Activated CD4-positive, alpha-beta memory T cell treated with anti-CD3 and anti-CD28 coated beads for 36 hours (primary cell): ENCODE measurements at regions not wholly inside any gene's neighbourhood (a gene's known extent, or its start where the extent isn't known, plus 50 kb on each side); places are given as distances from the start of the nearest gene placed in this dataset.

Source experiments
- CTCF ChIA-PET: fragments of 350-600 bp; sonication (Branson Sonifier 250); formaldehyde crosslinking; loops from one replicate; lab custom pipeline; 2021; ENCODE audit warnings: antibody characterized with exemption, inconsistent platforms; lab: Charles Lee
- POLR2A ChIA-PET: fragments of 350-600 bp; sonication (Branson Sonifier 250); formaldehyde crosslinking; loops from one replicate; lab custom pipeline; 2021; ENCODE audit warnings: antibody characterized with exemption; lab: Charles Lee
- DNase-seq: peaks from one replicate; pipeline ENCODE4 v3.0.0-alpha.2; 2020
- H3K27ac Mint-ChIP-seq: one replicate; pipeline ENCODE4 v1.8.0; 2021; ENCODE audit warnings: mixed read lengths
- H3K27me3 Mint-ChIP-seq: one replicate; pipeline ENCODE4 v1.8.0; 2021; ENCODE audit warnings: mixed read lengths
- H3K36me3 Mint-ChIP-seq: one replicate; pipeline ENCODE4 v1.8.0; 2021; ENCODE audit warnings: mixed read lengths
- H3K4me1 Mint-ChIP-seq: one replicate; pipeline ENCODE4 v1.8.0; 2021; ENCODE audit warnings: low read depth, mixed read lengths
- H3K4me3 Mint-ChIP-seq: one replicate; pipeline ENCODE4 v1.8.0; 2021; ENCODE audit warnings: mild to moderate bottlenecking, mixed read lengths
- H3K9me3 Mint-ChIP-seq: one replicate; pipeline ENCODE4 v1.8.0; 2021; ENCODE audit warnings: mixed read lengths
- intact Hi-C: fragments of 100-400 bp; cut with micrococcal nuclease; formaldehyde crosslinking; loops from one replicate; pipeline ENCODE4 v1.15.1; 2023

DNA sequence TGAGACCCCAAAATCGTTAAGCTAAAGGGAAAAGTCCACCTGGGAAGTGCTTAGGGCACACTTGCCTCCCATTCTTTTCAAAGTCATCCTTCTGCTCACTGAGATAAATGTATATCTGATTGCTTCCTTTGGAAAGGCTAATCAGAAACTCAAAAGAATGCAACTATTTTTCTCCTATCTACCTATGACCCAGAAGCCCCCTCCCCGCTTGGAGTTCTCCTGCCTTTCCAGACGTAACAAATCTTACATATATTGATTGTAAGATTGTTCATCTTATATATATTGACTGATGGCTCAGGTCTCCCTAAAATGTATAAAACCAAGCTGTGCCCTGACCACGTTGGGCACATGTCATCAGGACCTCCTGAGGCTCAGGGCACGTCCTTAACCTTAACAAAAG lies 56.8 kb upstream of the ACAN start:
- Mint-ChIP-seq H3K9me3 (no peaks in the 10 kb centered on the region), H3K27ac (no peak overlapping the region), H3K27me3 (peaks cover 24% of the 10 kb centered on the region), H3K4me3 (no peak overlapping the region), H3K4me1 (no peaks in the 10 kb centered on the region), H3K36me3 (no peaks in the 10 kb centered on the region)
- intact Hi-C loops = no loop called here
- DNase-seq = no peak
- ChIA-PET CTCF (no interaction called here), POLR2A (no interaction called here)

DNA sequence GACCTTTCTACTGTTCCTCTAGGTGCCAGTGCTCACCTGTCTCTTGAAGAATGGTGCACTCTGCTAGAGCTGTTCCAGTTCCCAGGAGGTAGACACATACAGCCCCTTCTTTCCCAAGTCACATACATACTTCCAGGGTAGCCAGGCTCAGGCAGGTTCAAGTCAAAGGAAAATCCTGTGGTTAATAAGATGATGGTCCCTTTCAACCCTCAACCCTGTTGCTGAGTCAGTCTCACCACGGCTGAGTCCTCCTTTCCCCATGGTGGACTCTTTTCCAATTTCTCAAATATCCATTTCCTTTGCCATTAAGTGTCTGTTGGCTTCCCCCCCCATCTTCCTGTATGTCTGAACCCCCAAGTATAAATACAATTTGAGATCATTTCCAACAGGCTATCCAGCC lies 56.1 kb upstream of the ACAN start:
- no peaks in the 10 kb centered on the region for H3K9me3 Mint-ChIP-seq
- no peaks in the 10 kb centered on the region for H3K36me3 Mint-ChIP-seq
- intact Hi-C loops = no loop called here
- ChIA-PET CTCF (no interaction called here), POLR2A (no interaction called here)
- H3K27ac Mint-ChIP-seq = no peak overlapping the region
- no peak for DNase-seq
- peaks cover 21% of the 10 kb centered on the region for H3K27me3 Mint-ChIP-seq
- no peak overlapping the region for H3K4me3 Mint-ChIP-seq
- no peaks in the 10 kb centered on the region for H3K4me1 Mint-ChIP-seq

DNA sequence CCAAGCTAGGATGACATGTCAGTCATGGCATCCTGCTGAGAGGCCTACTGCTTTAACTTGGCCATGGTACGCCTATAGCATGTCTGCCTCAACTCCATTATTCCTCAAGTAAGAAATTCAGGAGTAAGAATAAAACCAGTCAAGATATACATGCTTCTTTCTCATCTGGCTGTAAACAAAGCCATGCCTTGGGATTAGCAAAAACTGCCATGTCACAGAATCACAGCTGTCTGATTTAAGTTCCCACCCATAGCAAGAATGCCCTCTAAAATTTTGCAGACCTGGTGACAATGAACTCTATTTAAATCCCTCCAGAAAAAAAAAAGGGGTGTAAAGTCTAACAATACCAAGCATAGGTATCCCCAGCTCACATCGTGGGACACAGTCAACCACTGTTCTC lies 55.6 kb upstream of the ACAN start:
- ChIA-PET POLR2A (no interaction called here), CTCF (no interaction called here)
- intact Hi-C loops = no loop called here
- Mint-ChIP-seq H3K4me1 (no peaks in the 10 kb centered on the region), H3K4me3 (no peak overlapping the region), H3K9me3 (no peaks in the 10 kb centered on the region), H3K36me3 (no peaks in the 10 kb centered on the region), H3K27ac (no peak overlapping the region), H3K27me3 (peaks cover 16% of the 10 kb centered on the region)
- no peak for DNase-seq

DNA sequence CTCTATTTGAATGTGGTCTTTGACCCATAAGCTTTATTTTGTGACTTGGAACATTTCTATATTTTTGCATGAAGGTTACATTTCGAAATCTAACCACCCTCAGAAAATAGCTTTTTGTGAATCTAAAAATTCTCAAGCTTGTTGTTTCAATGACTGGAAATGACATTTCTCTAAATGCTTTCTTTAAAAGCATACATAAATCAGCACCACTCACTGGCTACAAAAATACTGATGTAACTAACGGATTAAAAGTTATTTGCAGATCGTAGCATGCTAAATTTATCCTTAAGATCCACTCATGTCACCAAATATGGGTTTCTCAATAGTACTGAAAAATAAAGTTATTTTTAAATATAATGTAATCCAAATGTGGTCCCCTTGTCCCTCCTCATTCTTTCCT lies 55.2 kb upstream of the ACAN start:
- ChIA-PET POLR2A (no interaction called here), CTCF (no interaction called here)
- H3K36me3 Mint-ChIP-seq = no peaks in the 10 kb centered on the region
- no peaks in the 10 kb centered on the region for H3K4me1 Mint-ChIP-seq
- DNase-seq = no peak
- no peaks in the 10 kb centered on the region for H3K9me3 Mint-ChIP-seq
- intact Hi-C loops = no loop called here
- H3K27ac Mint-ChIP-seq = no peak overlapping the region
- no peak overlapping the region for H3K4me3 Mint-ChIP-seq
- peaks cover 15% of the 10 kb centered on the region for H3K27me3 Mint-ChIP-seq

DNA sequence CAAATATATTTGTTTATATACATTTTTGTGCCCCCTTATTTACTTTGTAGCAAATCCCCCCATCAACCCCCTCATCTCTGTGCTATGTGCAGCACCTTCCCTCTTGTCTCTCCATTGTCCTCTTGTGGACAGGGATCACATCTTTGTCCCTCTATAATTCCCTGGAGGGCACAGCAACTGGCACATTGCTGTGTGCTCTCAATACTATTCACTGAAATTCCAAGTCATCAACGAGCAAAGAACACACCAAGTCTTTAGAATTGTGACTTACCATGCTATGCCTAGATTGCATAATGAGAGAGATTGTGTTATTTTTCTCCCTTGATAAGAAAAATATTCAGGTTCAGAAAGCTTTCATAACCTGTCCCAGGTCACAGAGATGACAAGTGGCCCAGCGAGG lies 54.6 kb upstream of the ACAN start:
- ChIA-PET POLR2A (no interaction called here), CTCF (no interaction called here)
- Mint-ChIP-seq H3K27ac (no peak overlapping the region), H3K4me3 (no peak overlapping the region), H3K9me3 (no peaks in the 10 kb centered on the region), H3K4me1 (no peaks in the 10 kb centered on the region), H3K36me3 (no peaks in the 10 kb centered on the region), H3K27me3 (peaks cover 14% of the 10 kb centered on the region)
- no peak for DNase-seq
- intact Hi-C loops = no loop called here

DNA sequence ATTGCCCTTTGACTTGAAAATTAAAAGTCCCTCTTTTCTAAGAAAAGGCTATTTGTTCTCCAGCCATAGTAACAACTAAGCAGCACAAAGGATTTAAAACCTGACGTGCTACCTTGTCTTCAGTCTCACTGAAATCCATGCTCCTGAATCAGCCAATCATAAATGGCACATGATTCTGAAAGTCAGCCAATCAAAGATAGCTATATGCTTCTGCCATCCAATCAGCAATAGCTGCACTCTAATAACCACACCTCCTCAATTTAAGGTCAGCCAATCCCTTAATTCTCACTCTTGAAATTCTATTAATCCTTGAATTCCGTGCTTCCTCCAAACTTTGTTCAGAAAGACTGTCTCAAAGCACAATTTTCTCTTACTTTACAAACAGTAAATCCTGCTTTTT lies 53.5 kb upstream of the ACAN start:
- H3K27me3 Mint-ChIP-seq = peaks cover 13% of the 10 kb centered on the region
- H3K27ac Mint-ChIP-seq = no peak overlapping the region
- intact Hi-C loops = no loop called here
- H3K4me3 Mint-ChIP-seq = no peak overlapping the region
- ChIA-PET POLR2A (no interaction called here), CTCF (interaction anchor here (0.7 kb wide), 1 partner anchor 255 kb away, joined by 3 read pairs; no protein-coding TSS in a partner anchor)
- H3K36me3 Mint-ChIP-seq = no peaks in the 10 kb centered on the region
- DNase-seq = no peak
- no peaks in the 10 kb centered on the region for H3K4me1 Mint-ChIP-seq
- H3K9me3 Mint-ChIP-seq = no peaks in the 10 kb centered on the region

DNA sequence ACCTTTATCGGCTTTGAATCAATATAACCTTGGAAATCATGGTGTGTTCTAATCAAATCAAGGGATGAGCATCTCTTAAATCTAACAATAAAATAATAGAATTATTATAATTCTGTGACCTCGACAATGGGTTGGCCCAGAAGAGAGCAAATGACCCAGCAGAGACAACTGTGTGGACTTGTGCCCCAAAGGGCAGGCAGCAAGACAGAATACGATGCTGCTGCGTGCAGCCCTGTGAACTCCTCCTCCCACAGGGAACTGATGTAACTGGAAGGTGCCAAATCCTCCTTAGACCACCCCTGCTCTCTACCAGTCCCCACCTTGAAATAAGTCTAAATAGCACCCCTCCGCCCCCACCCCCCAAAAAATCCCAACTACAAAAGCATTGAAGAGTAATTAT lies 50.7 kb upstream of the ACAN start:
- Mint-ChIP-seq H3K36me3 (no peaks in the 10 kb centered on the region), H3K4me3 (no peak overlapping the region), H3K27ac (no peak overlapping the region), H3K9me3 (no peaks in the 10 kb centered on the region), H3K4me1 (no peaks in the 10 kb centered on the region), H3K27me3 (peaks cover 8% of the 10 kb centered on the region)
- ChIA-PET CTCF (interaction anchor here (0.9 kb wide), 1 partner anchor 21 kb away, joined by 3 read pairs; no protein-coding TSS in a partner anchor), POLR2A (no interaction called here)
- no peak for DNase-seq
- intact Hi-C loops = no loop called here

DNA sequence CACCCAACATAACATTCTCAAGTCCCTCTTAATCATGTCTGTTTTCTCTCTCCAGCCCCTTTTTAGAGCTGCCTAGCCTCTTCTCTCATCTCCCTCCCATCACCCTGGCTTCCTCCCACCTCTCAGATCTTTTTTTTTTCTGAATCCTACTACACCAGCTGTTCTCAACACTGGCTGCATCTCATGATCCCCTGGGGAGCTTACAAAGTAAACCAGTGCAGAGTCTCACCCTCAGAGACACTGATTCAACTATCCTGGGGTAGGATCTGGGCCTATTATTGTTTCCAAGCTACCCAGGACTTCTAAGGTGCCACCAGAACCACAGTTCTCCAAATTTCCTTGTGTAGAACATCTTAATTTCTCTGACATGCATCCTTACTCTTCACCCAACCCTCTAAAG lies 50.3 kb upstream of the ACAN start:
- Mint-ChIP-seq H3K27me3 (peaks cover 8% of the 10 kb centered on the region), H3K4me1 (no peaks in the 10 kb centered on the region), H3K36me3 (no peaks in the 10 kb centered on the region), H3K4me3 (no peak overlapping the region), H3K27ac (no peak overlapping the region), H3K9me3 (no peaks in the 10 kb centered on the region)
- DNase-seq = no peak
- ChIA-PET CTCF (interaction anchor here (0.9 kb wide), 1 partner anchor 21 kb away, joined by 3 read pairs; no protein-coding TSS in a partner anchor), POLR2A (no interaction called here)
- intact Hi-C loops = no loop called here
